Right lobe of liver (tissue), 6 donors: ENCODE measurements at regions not wholly inside any gene's neighbourhood (a gene's known extent, or its start where the extent isn't known, plus 50 kb on each side); places are given as distances from the start of the nearest gene placed in this dataset.

Experiments
- ATAC-seq, 4 donors: fragments of 200-7000 bp; cut with Tn5 transposase; one replicate each; pipeline ENCODE4 v1.9.1; 2020; ENCODE audit warnings: mild to moderate bottlenecking in 4 of 4, moderate library complexity in 4 of 4
- DNase-seq, 3 donors: peaks; one replicate each; pipeline ENCODE4 v3.0.0-alpha.2; 2020
- H3K27ac ChIP-seq, 3 donors: fragments of 200-600 bp; one replicate each; pipeline ENCODE4 v1.8.0; 2022
- H3K27me3 ChIP-seq, 2 donors: fragments of 200-600 bp; one replicate each; pipeline ENCODE4 v1.8.0; 2022
- H3K36me3 ChIP-seq, 4 donors: fragments of 200-600 bp; sonication (generic) in 1 of 4; one replicate each; pipeline versions ENCODE4 v1.5.1 to v1.8.0; 2017 to 2022; ENCODE audit warnings: control low read depth in 1 of 4
- H3K4me1 ChIP-seq, 4 donors: fragments of 200-600 bp; sonication (generic) in 1 of 4; one replicate each; pipeline versions ENCODE4 v1.5.1 to v1.8.0; 2017 to 2022; ENCODE audit warnings: control low read depth in 1 of 4
- H3K4me3 ChIP-seq, 3 donors: fragments of 200-600 bp; one replicate each; pipeline ENCODE4 v1.8.0; 2022
- H3K9me3 ChIP-seq, 4 donors: fragments of 200-600 bp; sonication (generic) in 1 of 4; one replicate each; pipeline versions ENCODE4 v1.5.1 to v1.8.0; 2017 to 2022; ENCODE audit warnings: control low read depth in 1 of 4
- POLR2A ChIP-seq: fragments of 450-650 bp; IDR thresholded peaks from one replicate; pipeline ENCODE4 v1.6.1; 2017; ENCODE audit warnings: antibody characterized with exemption, mild to moderate bottlenecking
- WGBS: methylation state at CpG from one replicate; pipeline ENCODE4 v1.1.6; 2018; ENCODE audit warnings: low coverage, low lambda C conversion rate; ENCODE audit not compliant: insufficient coverage; ENCODE audit errors: missing lambda C conversion rate; 5-methylcytosine and 5-hydroxymethylcytosine counted together
- intact Hi-C, 2 donors: fragments of 100-400 bp; cut with DNase I; formaldehyde crosslinking; loops; one replicate each; pipeline versions ENCODE4 v1.11.2 to v1.14.1; 2022
- TF ChIP-seq, protein P1 (sequence below), 4 donors: fragments of 200-600 bp in 3 of 4; fragments of 450-650 bp in 1 of 4; IDR thresholded peaks; one replicate each; pipeline versions ENCODE4 v1.5.1 to v1.8.0; 2016 to 2022; ENCODE audit warnings: antibody characterized with exemption in 4 of 4, mild to moderate bottlenecking in 2 of 4
- donor health status: DM: no; HTN: yes; CAD: no.
- donor health status: DM: no; HTN: no; CAD: no.
- donor health status: DM: no; HTN: no; CAD: no.
- donor health status: DM: no; HTN: yes; CAD: no.
- donor health status: DM: no; HTN: yes; CAD: no.

DNA sequence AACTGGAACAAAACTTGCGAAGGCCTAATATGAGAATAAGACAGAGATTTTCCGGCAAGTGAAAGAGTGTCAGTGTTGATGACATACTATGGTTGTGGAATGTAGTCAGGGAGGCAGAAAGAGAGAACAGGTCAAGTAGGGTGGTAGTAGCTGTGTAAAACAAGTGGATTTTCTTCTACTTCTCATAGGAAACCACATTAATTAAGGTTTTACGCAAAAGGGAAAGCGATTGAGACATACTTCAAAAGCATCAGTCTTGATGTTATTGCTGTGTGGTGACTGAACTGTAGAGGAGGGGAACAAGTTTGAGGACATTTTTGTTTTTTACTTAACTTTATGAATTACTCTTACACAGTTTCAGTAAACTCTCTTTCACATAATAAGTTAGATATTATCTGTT, 186.0 kb upstream of the CNTN5 start:
- Histone ChIP-seq H3K27ac (no peak overlapping the region), H3K9me3 (no peaks in the 10 kb centered on the region), H3K4me1 (peaks cover 0 to 6% (median 0%) of the 10 kb centered on the region in 4 donors), H3K36me3 (no peaks in the 10 kb centered on the region), H3K27me3 (no peaks in the 10 kb centered on the region), H3K4me3 (no peak overlapping the region)
- 75% methylated on average over 4 of the region's 4 CpGs for WGBS
- DNase-seq (no peak), ATAC-seq (no peak)
- intact Hi-C loops, result no loop called here
- no peak for TF ChIP-seq POLR2A
- TF ChIP-seq, protein P1, sequence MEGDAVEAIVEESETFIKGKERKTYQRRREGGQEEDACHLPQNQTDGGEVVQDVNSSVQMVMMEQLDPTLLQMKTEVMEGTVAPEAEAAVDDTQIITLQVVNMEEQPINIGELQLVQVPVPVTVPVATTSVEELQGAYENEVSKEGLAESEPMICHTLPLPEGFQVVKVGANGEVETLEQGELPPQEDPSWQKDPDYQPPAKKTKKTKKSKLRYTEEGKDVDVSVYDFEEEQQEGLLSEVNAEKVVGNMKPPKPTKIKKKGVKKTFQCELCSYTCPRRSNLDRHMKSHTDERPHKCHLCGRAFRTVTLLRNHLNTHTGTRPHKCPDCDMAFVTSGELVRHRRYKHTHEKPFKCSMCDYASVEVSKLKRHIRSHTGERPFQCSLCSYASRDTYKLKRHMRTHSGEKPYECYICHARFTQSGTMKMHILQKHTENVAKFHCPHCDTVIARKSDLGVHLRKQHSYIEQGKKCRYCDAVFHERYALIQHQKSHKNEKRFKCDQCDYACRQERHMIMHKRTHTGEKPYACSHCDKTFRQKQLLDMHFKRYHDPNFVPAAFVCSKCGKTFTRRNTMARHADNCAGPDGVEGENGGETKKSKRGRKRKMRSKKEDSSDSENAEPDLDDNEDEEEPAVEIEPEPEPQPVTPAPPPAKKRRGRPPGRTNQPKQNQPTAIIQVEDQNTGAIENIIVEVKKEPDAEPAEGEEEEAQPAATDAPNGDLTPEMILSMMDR (IDR thresholded peaks at IDR 0.05), result no peak

DNA sequence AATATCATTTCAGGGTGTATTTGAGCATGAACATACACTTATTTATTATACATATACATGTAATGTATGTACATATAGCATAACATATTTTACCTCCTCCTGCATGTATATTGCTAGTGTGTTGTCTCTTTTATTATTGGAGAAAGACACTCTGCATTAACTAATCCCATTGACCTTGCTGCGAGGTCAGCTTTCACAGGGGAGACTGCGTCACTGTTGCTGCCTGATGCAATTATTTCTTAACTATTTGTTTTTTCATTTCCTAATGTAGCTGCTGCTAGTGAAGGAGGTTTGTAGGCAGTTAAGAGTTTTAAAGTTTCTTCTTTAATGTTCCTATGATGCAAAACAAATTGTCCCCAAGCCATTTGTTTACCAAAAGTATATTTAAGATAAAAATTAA, 185.4 kb upstream of the CNTN5 start:
- TF ChIP-seq, protein P1 (IDR thresholded peaks at IDR 0.05), result no peak
- TF ChIP-seq POLR2A, result no peak
- ATAC-seq, result peak; percentile 90 to 97 (median 94)
- Histone ChIP-seq H3K27ac (no peak overlapping the region), H3K9me3 (no peaks in the 10 kb centered on the region), H3K4me1 (peaks cover 0 to 6% (median 0%) of the 10 kb centered on the region in 4 donors), H3K36me3 (no peaks in the 10 kb centered on the region), H3K27me3 (no peaks in the 10 kb centered on the region), H3K4me3 (no peak overlapping the region)
- DNase-seq, result peak in 2 of 3 donors; percentile 17 to 49
- intact Hi-C loops, result no loop called here
- WGBS, result 23% methylated on average over 2 of the region's 2 CpGs

DNA sequence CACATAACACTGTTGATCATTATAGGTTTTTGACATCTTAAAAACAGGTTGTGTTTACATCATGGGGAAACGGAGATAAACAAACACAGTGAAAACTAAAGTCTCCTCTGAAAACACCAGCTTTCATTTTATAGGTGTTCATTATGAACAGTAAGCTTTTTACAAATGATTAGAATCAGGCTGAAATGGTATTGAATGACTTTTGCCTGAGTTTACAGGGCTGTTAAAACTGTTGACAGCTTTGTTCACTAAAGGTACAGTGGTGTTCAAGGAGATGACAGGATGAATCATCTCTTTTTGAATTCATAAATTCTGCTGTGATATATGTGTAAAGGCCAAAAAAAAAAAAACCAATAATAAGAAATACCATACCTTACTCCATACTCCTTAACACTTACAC, 184.6 kb upstream of the CNTN5 start:
- no peak overlapping the region for H3K27ac ChIP-seq
- ATAC-seq (no peak), DNase-seq (no peak)
- TF ChIP-seq, protein P1 (IDR thresholded peaks at IDR 0.05), result no peak
- TF ChIP-seq POLR2A, result no peak
- 21% methylated on average over 1 of the region's 1 CpG for WGBS
- H3K4me1 ChIP-seq, result peaks cover 0 to 6% (median 0%) of the 10 kb centered on the region in 4 donors
- H3K9me3 ChIP-seq, result no peaks in the 10 kb centered on the region
- H3K4me3 ChIP-seq, result no peak overlapping the region
- H3K36me3 ChIP-seq, result no peaks in the 10 kb centered on the region
- intact Hi-C loops, result no loop called here
- H3K27me3 ChIP-seq, result no peaks in the 10 kb centered on the region

DNA sequence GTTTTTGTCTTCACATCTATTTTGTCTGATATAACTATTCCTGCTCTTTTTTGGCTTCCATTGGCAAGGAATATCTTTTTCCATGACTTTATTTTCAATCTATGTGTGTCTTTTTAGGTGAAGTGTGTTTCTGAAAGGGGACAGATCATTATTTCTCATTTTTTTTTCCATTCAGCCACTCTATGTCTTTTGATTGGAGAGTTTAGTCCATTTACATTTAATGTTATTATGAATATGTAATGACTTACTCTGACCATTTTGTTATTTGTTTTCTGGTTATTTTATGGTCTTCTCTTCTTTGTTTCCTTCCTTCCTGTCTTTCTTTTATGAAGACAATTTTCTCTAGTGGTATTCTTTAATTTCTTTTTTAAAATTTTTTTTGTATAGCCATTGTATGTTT, 178.6 kb upstream of the CNTN5 start:
- H3K27ac ChIP-seq, result no peak overlapping the region
- H3K36me3 ChIP-seq, result no peaks in the 10 kb centered on the region
- peaks cover 0 to 4% (median 0%) of the 10 kb centered on the region in 4 donors for H3K9me3 ChIP-seq
- H3K4me3 ChIP-seq, result no peak overlapping the region
- no peaks in the 10 kb centered on the region for H3K4me1 ChIP-seq
- intact Hi-C loops, result no loop called here
- DNase-seq, result no peak
- TF ChIP-seq, protein P1 (IDR thresholded peaks at IDR 0.05), result no peak
- no peak for TF ChIP-seq POLR2A
- ATAC-seq, result no peak
- H3K27me3 ChIP-seq, result no peaks in the 10 kb centered on the region

DNA sequence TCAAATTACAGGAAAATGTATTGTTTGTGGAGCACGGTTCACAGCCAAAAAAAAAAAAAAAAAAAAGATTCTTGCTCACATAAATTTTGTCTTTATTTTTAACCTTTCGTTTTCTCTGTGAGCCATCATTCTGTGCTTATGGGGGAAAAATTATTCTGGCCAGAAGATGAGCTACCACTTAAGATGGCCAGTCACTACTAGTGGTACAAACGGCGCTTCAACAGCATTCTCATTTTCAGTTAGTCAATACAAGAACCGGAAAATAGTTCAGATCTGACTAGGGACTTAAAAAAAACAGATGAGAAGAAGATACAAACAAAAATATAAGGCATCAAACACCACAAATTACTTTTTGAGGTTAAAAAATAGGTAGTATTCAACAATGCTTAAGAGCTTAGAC, 158.6 kb upstream of the CNTN5 start:
- H3K9me3 ChIP-seq, result no peaks in the 10 kb centered on the region
- DNase-seq (no peak), ATAC-seq (no peak)
- TF ChIP-seq, protein P1 (IDR thresholded peaks at IDR 0.05), result no peak
- no peak for TF ChIP-seq POLR2A
- intact Hi-C loops, result no loop called here
- H3K4me1 ChIP-seq, result no peaks in the 10 kb centered on the region
- WGBS, result 61% methylated on average over 5 of the region's 5 CpGs
- H3K27ac ChIP-seq, result no peak overlapping the region
- H3K4me3 ChIP-seq, result no peak overlapping the region
- no peaks in the 10 kb centered on the region for H3K36me3 ChIP-seq
- no peaks in the 10 kb centered on the region for H3K27me3 ChIP-seq
